Tibial artery (tissue), 4 donors: ENCODE measurements at regions not wholly inside any gene's neighbourhood (a gene's known extent, or its start where the extent isn't known, plus 50 kb on each side); places are given as distances from the start of the nearest gene placed in this dataset.

Experiments
- DNase-seq, 2 donors: peaks; one replicate each; pipeline ENCODE4 v3.0.0-alpha.2; 2019
- H3K27ac ChIP-seq, 2 donors: fragments of 200-600 bp; sonication (generic) in 1 of 2; 1 replicate in 1 of 2; 2 replicates in 1 of 2; pipeline ENCODE4 v1.5.1; 2018 to 2019; ENCODE audit warnings: mild to moderate bottlenecking in 1 of 2
- H3K27me3 ChIP-seq, 2 donors: fragments of 200-600 bp; sonication (generic) in 1 of 2; one replicate each; pipeline versions ENCODE4 v1.5.1 to v1.6.0; 2016 to 2019
- H3K36me3 ChIP-seq, 3 donors: fragments of 200-600 bp; sonication (generic) in 2 of 3; one replicate each; pipeline ENCODE4 v1.5.1; 2016 to 2019; ENCODE audit warnings: mild to moderate bottlenecking in 2 of 3
- H3K4me1 ChIP-seq, 4 donors: fragments of 200-600 bp; sonication (generic) in 2 of 4; 1 replicate in 3 of 4; 2 replicates in 1 of 4; pipeline ENCODE4 v1.5.1; 2016 to 2019
- H3K4me3 ChIP-seq, 2 donors: fragments of 200-600 bp; sonication (generic) in 1 of 2; 1 replicate in 1 of 2; 2 replicates in 1 of 2; pipeline ENCODE4 v1.5.1; 2018 to 2019; ENCODE audit warnings: mild to moderate bottlenecking in 2 of 2
- H3K9me3 ChIP-seq, 3 donors: fragments of 200-600 bp; sonication (generic) in 1 of 3; one replicate each; pipeline ENCODE4 v1.5.1; 2016 to 2019
- CTCF ChIP-seq, 2 experiments: fragments of 200-600 bp in 1 of 2; fragments of 450-650 bp in 1 of 2; IDR thresholded peaks; one replicate each; pipeline ENCODE4 v1.5.1; 2017 to 2019; ENCODE audit warnings: antibody characterized with exemption in 2 of 2, mild to moderate bottlenecking in 1 of 2, moderate library complexity in 1 of 2
- intact Hi-C: fragments of 100-400 bp; cut with DNase I; formaldehyde crosslinking; loops from one replicate; pipeline ENCODE4 v1.15.0; 2023; ENCODE audit warnings: low total_unique reads

DNA sequence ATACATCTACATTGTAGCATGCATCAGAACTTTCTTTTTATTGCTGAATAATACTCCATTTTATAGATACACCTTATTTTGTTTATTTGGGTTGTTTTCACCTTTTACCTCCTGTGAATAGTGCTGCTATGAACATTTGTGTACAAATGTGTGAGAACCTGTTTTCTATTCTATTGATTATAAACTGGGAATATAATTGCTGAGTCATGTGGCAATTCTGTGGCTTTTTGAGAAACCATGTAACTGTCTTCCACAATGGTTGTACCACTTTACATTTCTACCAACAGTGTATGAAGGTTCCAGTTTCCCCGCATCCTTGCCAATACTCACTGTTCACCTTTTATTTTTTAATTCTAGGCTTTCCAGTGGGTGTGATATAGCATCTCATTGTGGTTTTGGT lies 138.6 kb upstream of the MBL2 start:
- H3K27me3 ChIP-seq = no peaks in the 10 kb centered on the region
- intact Hi-C loops = no loop called here
- no peak for TF ChIP-seq CTCF (IDR thresholded peaks at IDR 0.05)
- no peaks in the 10 kb centered on the region for H3K36me3 ChIP-seq
- H3K4me3 ChIP-seq = no peak overlapping the region
- no peak for DNase-seq
- no peaks in the 10 kb centered on the region for H3K9me3 ChIP-seq
- H3K4me1 ChIP-seq = no peaks in the 10 kb centered on the region
- H3K27ac ChIP-seq = no peak overlapping the region

GRCh38 chr10:52908478-52908877 lies 135.9 kb upstream of the MBL2 start:
- intact Hi-C loops = no loop called here
- no peaks in the 10 kb centered on the region for H3K9me3 ChIP-seq
- H3K27me3 ChIP-seq = no peaks in the 10 kb centered on the region
- H3K4me1 ChIP-seq = no peaks in the 10 kb centered on the region
- no peaks in the 10 kb centered on the region for H3K36me3 ChIP-seq
- no peak for TF ChIP-seq CTCF (IDR thresholded peaks at IDR 0.05)
- H3K4me3 ChIP-seq = no peak overlapping the region
- no peak for DNase-seq
- H3K27ac ChIP-seq = no peak overlapping the region

DNA sequence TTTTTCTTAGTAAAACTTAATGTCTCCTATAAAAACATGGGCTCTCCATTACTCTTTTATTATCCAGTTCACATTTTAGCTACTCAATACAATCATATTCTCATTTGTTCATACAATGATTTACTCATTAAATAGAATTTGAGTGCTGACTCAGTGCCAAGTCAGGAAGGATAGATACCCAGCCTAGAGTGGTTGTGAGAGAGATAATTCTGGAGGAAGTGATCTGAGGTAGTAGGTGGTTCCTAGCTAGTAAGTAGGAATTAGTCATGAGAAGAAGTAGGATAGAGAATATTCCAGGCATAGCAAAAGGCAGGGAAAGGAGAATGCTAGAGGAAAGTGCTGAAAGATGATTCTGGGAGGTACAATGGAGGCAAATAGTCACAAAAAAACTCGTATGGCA lies 133.5 kb upstream of the MBL2 start:
- Histone ChIP-seq H3K36me3 (no peaks in the 10 kb centered on the region), H3K9me3 (no peaks in the 10 kb centered on the region), H3K27ac (no peak overlapping the region), H3K4me3 (no peak overlapping the region), H3K4me1 (no peaks in the 10 kb centered on the region), H3K27me3 (no peaks in the 10 kb centered on the region)
- no peak for DNase-seq
- intact Hi-C loops = no loop called here
- no peak for TF ChIP-seq CTCF (IDR thresholded peaks at IDR 0.05)

GRCh38 chr10:52903397-52903938 lies 130.9 kb upstream of the MBL2 start:
- intact Hi-C loops = no loop called here
- no peak overlapping the region for H3K27ac ChIP-seq
- H3K9me3 ChIP-seq = no peaks in the 10 kb centered on the region
- no peak overlapping the region for H3K4me3 ChIP-seq
- no peaks in the 10 kb centered on the region for H3K36me3 ChIP-seq
- no peak for TF ChIP-seq CTCF (IDR thresholded peaks at IDR 0.05)
- no peaks in the 10 kb centered on the region for H3K27me3 ChIP-seq
- DNase-seq = no peak
- H3K4me1 ChIP-seq = no peaks in the 10 kb centered on the region

GRCh38 chr10:52900593-52900992 lies 128.0 kb upstream of the MBL2 start:
- Histone ChIP-seq H3K27ac (no peak overlapping the region), H3K9me3 (no peaks in the 10 kb centered on the region), H3K27me3 (no peaks in the 10 kb centered on the region), H3K4me1 (no peaks in the 10 kb centered on the region), H3K4me3 (no peak overlapping the region), H3K36me3 (no peaks in the 10 kb centered on the region)
- intact Hi-C loops = no loop called here
- TF ChIP-seq CTCF (IDR thresholded peaks at IDR 0.05) = no peak
- no peak for DNase-seq

GRCh38 chr10:52897162-52897561 lies 124.6 kb upstream of the MBL2 start:
- H3K36me3 ChIP-seq = no peaks in the 10 kb centered on the region
- no peak for DNase-seq

More at GRCh38 chr10:52897162-52897561, 124.6 kb upstream of the MBL2 start:
- no peak for TF ChIP-seq CTCF (IDR thresholded peaks at IDR 0.05)
- Histone ChIP-seq H3K4me3 (no peak overlapping the region), H3K9me3 (no peaks in the 10 kb centered on the region), H3K27me3 (no peaks in the 10 kb centered on the region), H3K27ac (no peak overlapping the region), H3K4me1 (no peaks in the 10 kb centered on the region)
- intact Hi-C loops = no loop called here
